ENCODE measurements at regions not wholly inside any gene's neighbourhood (a gene's known extent, or its start where the extent isn't known, plus 50 kb on each side); places are given as distances from the start of the nearest gene placed in this dataset.

DNA sequence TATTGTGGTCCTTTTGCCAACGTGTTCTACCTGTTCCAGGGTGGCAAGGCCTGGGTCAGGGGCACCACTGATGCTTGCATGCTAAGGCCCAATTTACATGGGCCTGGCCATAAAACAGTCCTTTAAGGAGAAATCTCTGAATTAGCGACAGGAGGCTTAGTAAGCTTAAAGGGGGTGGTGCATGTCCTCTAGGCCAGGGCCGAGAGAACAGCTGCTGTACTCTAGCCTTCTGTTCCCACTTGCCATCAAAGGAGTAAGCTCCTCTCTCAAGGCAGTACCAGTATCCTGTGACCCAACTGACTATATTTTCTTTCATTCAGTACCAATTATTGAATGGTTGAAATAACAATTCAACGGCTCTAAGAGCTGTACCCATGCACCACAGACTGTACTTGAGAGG lies 67.7 kb upstream of the ZDHHC17 start:
- no peak for TF ChIP-seq POLR2A (IDR thresholded peaks at IDR 0.05)
- TF ChIP-seq CTCF (IDR thresholded peaks at IDR 0.05) = no peak
- TF ChIP-seq EP300 (IDR thresholded peaks at IDR 0.05) = no peak
- TF ChIP-seq POLR2AphosphoS5 (IDR thresholded peaks at IDR 0.05) = no peak
